GM23338 (cell line): ENCODE measurements at regions not wholly inside any gene's neighbourhood (a gene's known extent, or its start where the extent isn't known, plus 50 kb on each side); places are given as distances from the start of the nearest gene placed in this dataset.

Experiments
- ATAC-seq: fragments of 200-7000 bp; cut with Tn5 transposase; 3 replicates; pipeline ENCODE4 v1.9.1; 2020
- DNase-seq: peaks from one replicate; pipeline ENCODE4 v3.0.0-alpha.2; 2015; ENCODE audit warnings: low spot score
- H2AFZ ChIP-seq: fragments of 200-600 bp; sonication (generic); 2 replicates; pipeline ENCODE4 v1.8.0; 2016; ENCODE audit warnings: antibody characterized with exemption, mild to moderate bottlenecking, moderate library complexity
- H3F3A ChIP-seq: fragments of 200-600 bp; sonication (generic); replicated peaks from 2 replicates; pipeline ENCODE4 v1.8.0; 2017; ENCODE audit warnings: antibody characterized with exemption, mixed run types, low read depth
- H3K27ac ChIP-seq: fragments of 200-600 bp; sonication (generic); 2 replicates; pipeline ENCODE4 v1.6.1; 2016; ENCODE audit warnings: low read depth
- H3K27me3 ChIP-seq: fragments of 200-600 bp; sonication (generic); 2 replicates; pipeline ENCODE4 v1.8.0; 2016; ENCODE audit warnings: mild to moderate bottlenecking, mixed run types, moderate library complexity; ENCODE audit not compliant: insufficient read depth
- H3K36me3 ChIP-seq: fragments of 200-600 bp; sonication (generic); 2 replicates; pipeline ENCODE4 v1.8.0; 2016; ENCODE audit warnings: mild to moderate bottlenecking; ENCODE audit not compliant: insufficient read depth
- H3K4me1 ChIP-seq: fragments of 200-600 bp; sonication (generic); 2 replicates; pipeline ENCODE4 v1.8.0; 2016; ENCODE audit warnings: mild to moderate bottlenecking, moderate library complexity; ENCODE audit not compliant: insufficient read depth
- H3K4me2 ChIP-seq: fragments of 200-600 bp; sonication (generic); 2 replicates; pipeline ENCODE4 v1.7.1; 2017; ENCODE audit warnings: mixed run types
- H3K4me3 ChIP-seq: fragments of 200-600 bp; sonication (generic); 2 replicates; pipeline ENCODE4 v1.6.1; 2016; ENCODE audit warnings: mixed run types
- H3K79me2 ChIP-seq: fragments of 200-600 bp; sonication (generic); replicated peaks from 2 replicates; pipeline ENCODE4 v1.8.0; 2017; ENCODE audit warnings: mild to moderate bottlenecking; ENCODE audit not compliant: insufficient read depth
- H3K9me2 ChIP-seq: fragments of 200-600 bp; sonication (generic); 2 replicates; pipeline ENCODE4 v1.8.0; 2017; ENCODE audit not compliant: insufficient read depth
- H4K20me1 ChIP-seq: fragments of 200-600 bp; sonication (generic); replicated peaks from 2 replicates; pipeline ENCODE4 v1.8.0; 2017; ENCODE audit warnings: mild to moderate bottlenecking; ENCODE audit not compliant: insufficient read depth
- H3K27ac Mint-ChIP-seq: 2 replicates; pipeline ENCODE4 v1.8.0; 2020; ENCODE audit warnings: inconsistent platforms, mild to moderate bottlenecking, moderate library complexity, mixed read lengths
- H3K27me3 Mint-ChIP-seq: 3 replicates; pipeline ENCODE4 v1.8.0; 2022; ENCODE audit warnings: low read depth, mild to moderate bottlenecking, moderate library complexity, mixed read lengths, inconsistent platforms; ENCODE audit not compliant: insufficient read depth, poor library complexity
- H3K36me3 Mint-ChIP-seq: 3 replicates; pipeline ENCODE4 v1.8.0; 2021; ENCODE audit warnings: low read depth, mild to moderate bottlenecking, inconsistent platforms, moderate library complexity, mixed read lengths
- H3K4me1 Mint-ChIP-seq: 3 replicates; pipeline ENCODE4 v1.8.0; 2020; ENCODE audit warnings: mild to moderate bottlenecking, inconsistent platforms, mixed read lengths
- H3K4me3 Mint-ChIP-seq: 3 replicates; pipeline ENCODE4 v1.8.0; 2021; ENCODE audit warnings: moderate library complexity, mild to moderate bottlenecking, inconsistent platforms, mixed read lengths
- H3K9me3 Mint-ChIP-seq: 3 replicates; pipeline ENCODE4 v1.8.0; 2020; ENCODE audit warnings: moderate library complexity, mild to moderate bottlenecking, inconsistent platforms, mixed read lengths
- CREB1 ChIP-seq: fragments of 250-450 bp; sonication (Bioruptor Pico); IDR thresholded peaks from 2 replicates; pipeline ENCODE4 v1.5.0; 2020; ENCODE audit warnings: low read depth, mild to moderate bottlenecking, moderate library complexity
- CTCF ChIP-seq, 2 experiments: fragments of 200-600 bp in 1 of 2; sonication (generic) in 1 of 2; conservative IDR thresholded peaks; 2 replicates each; pipeline versions ENCODE4 v1.5.1 to v1.6.1; 2016 to 2017; ENCODE audit warnings: antibody characterized with exemption in 2 of 2, low read depth in 2 of 2, mild to moderate bottlenecking in 2 of 2, moderate library complexity in 1 of 2
- ETS1 ChIP-seq: IDR thresholded peaks from 2 replicates; pipeline ENCODE4 v1.6.1; 2016; ENCODE audit warnings: antibody characterized with exemption
- EZH2 ChIP-seq: fragments of 200-600 bp; sonication (generic); IDR thresholded peaks from one replicate; pipeline ENCODE4 v1.8.0; 2017; ENCODE audit warnings: antibody characterized with exemption, mild to moderate bottlenecking, low read depth; ENCODE audit not compliant: unreplicated experiment
- POLR2AphosphoS5 ChIP-seq: IDR thresholded peaks from 2 replicates; pipeline ENCODE4 v1.6.1; 2016; ENCODE audit warnings: antibody characterized with exemption, low read depth
- REST ChIP-seq: IDR thresholded peaks from one replicate; pipeline ENCODE4 v1.6.1; 2018; ENCODE audit warnings: antibody characterized with exemption; ENCODE audit not compliant: unreplicated experiment
- STAT1 ChIP-seq: IDR thresholded peaks from one replicate; pipeline ENCODE4 v1.6.1; 2016; ENCODE audit warnings: antibody characterized with exemption; ENCODE audit not compliant: unreplicated experiment
- ZNF114 ChIP-seq: fragments of 250-450 bp; sonication (Bioruptor Pico); IDR thresholded peaks from 2 replicates; pipeline ENCODE4 v1.5.0; 2020; ENCODE audit warnings: mild to moderate bottlenecking, moderate library complexity
- ZNF331 ChIP-seq: fragments of 250-450 bp; sonication (Bioruptor Pico); IDR thresholded peaks from 2 replicates; pipeline ENCODE4 v1.5.0; 2020; ENCODE audit warnings: low read depth, mild to moderate bottlenecking, moderate library complexity
- ZNF462 ChIP-seq: fragments of 250-450 bp; sonication (Bioruptor Pico); IDR thresholded peaks from 2 replicates; pipeline ENCODE4 v1.5.0; 2020; ENCODE audit warnings: mild to moderate bottlenecking, moderate library complexity

DNA sequence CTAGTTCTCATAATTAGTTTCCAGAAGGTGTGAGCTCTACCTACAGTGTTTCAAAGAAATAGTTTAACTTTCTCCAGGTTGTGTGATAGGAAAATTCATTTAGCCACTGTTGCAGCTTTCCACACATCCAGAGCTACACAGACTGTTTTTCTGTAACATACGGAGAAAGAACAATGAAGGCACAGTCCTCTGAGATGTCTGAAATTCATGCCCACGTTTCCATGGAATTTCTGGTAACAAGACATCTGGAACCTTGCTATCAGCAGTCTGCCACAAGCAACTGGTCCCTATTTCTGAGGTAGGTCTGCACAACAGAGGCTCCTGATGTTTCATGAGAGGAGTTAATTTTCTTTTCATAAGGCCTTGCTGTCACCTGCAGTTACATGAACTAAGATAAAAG lies 273.3 kb upstream of the C11orf87 start (continued):
- no peak for TF ChIP-seq ZNF462 (CRISPR knock-in tag)

- H3K79me2 ChIP-seq = no peaks in the 10 kb centered on the region
- peak overlapping the region; percentile 87; the same call in 1 of the 2 replicates for H2AFZ ChIP-seq
- H3K4me3 ChIP-seq = no peak overlapping the region
- H3K36me3 ChIP-seq = no peaks in the 10 kb centered on the region
- no peaks in the 10 kb centered on the region for H4K20me1 ChIP-seq
- Mint-ChIP-seq H3K27ac (no peak overlapping the region), H3K4me3 (no peak overlapping the region), H3K9me3 (no peaks in the 10 kb centered on the region), H3K27me3 (no peaks in the 10 kb centered on the region), H3K36me3 (no peaks in the 10 kb centered on the region), H3K4me1 (peaks cover 13% of the 10 kb centered on the region; the same call in 2 of the 3 replicates)
- H3K4me2 ChIP-seq = no peak overlapping the region
- H3K9me2 ChIP-seq = 0 out of 2 replicates have a peak, but pooled peaks cover 6% of the 10 kb centered on the region
- peaks cover 6% of the 10 kb centered on the region; the same call in 1 of the 2 replicates for H3K4me1 ChIP-seq
- no peaks in the 10 kb centered on the region for H3K27me3 ChIP-seq
- no peak overlapping the region for H3K27ac ChIP-seq
- no peaks in the 10 kb centered on the region for H3F3A ChIP-seq
- ATAC-seq (no peak), DNase-seq (peak; percentile 9)
- TF ChIP-seq ETS1 = no peak
- TF ChIP-seq STAT1 = no peak
- TF ChIP-seq ZNF331 (CRISPR knock-in tag) = no peak
- TF ChIP-seq CTCF (conservative IDR thresholded peaks at IDR 0.05; ENCODE audit: low read depth in 2 of 2) = no peak
- TF ChIP-seq CREB1 (CRISPR knock-in tag) = no peak
- no peak for TF ChIP-seq POLR2AphosphoS5
- no peak for TF ChIP-seq REST
- TF ChIP-seq EZH2 = no peak
- no peak for TF ChIP-seq ZNF114
Observed at GRCh38 chr11:109150581-109150980, 271.4 kb upstream of the C11orf87 start.
